GM18517 (cell line): ENCODE measurements at regions not wholly inside any gene's neighbourhood (a gene's known extent, or its start where the extent isn't known, plus 50 kb on each side); places are given as distances from the start of the nearest gene placed in this dataset.

Source experiments
- ATAC-seq: cut with Tn5 transposase; IDR thresholded peaks from one replicate; pipeline ENCODE4 v1.9.1; 2021; ENCODE audit warnings: mild to moderate bottlenecking, moderate library complexity; ENCODE audit not compliant: unreplicated experiment

GRCh38 chr18:62629031-62629430, 86.3 kb upstream of the PHLPP1 start:
- ATAC-seq, result no peak

- no peak for ATAC-seq
These were observed 84.2 kb upstream of the PHLPP1 start for GRCh38 chr18:62631173-62631572.

- ATAC-seq, result no peak
These were observed 82.4 kb upstream of the PHLPP1 start for GRCh38 chr18:62632788-62633455.

- no peak for ATAC-seq
These were observed 80.9 kb upstream of the PHLPP1 start for GRCh38 chr18:62634458-62634857.

- no peak for ATAC-seq
These were observed 80.2 kb upstream of the PHLPP1 start for GRCh38 chr18:62634979-62635630.

GRCh38 chr18:62637403-62637802, 77.9 kb upstream of the PHLPP1 start:
- ATAC-seq, result no peak

GRCh38 chr18:62637807-62638687, 77.3 kb upstream of the PHLPP1 start:
- peak; percentile 86 for ATAC-seq

- ATAC-seq, result no peak
These were observed 72.2 kb upstream of the PHLPP1 start for GRCh38 chr18:62643181-62643580.

GRCh38 chr18:62644773-62645172, 70.6 kb upstream of the PHLPP1 start:
- no peak for ATAC-seq

GRCh38 chr18:62647179-62647578, 68.2 kb upstream of the PHLPP1 start:
- no peak for ATAC-seq

- ATAC-seq, result no peak
These were observed 67.2 kb upstream of the PHLPP1 start for GRCh38 chr18:62648045-62648678.

- peak; percentile 40 for ATAC-seq
These were observed 63.9 kb upstream of the PHLPP1 start for GRCh38 chr18:62651276-62652056.

GRCh38 chr18:62652057-62652629, 63.2 kb upstream of the PHLPP1 start:
- ATAC-seq, result peak; percentile 62

- ATAC-seq, result no peak
These were observed 59.7 kb upstream of the PHLPP1 start for GRCh38 chr18:62655520-62656219.

- no peak for ATAC-seq
These were observed 57.3 kb upstream of the PHLPP1 start for GRCh38 chr18:62658028-62658427.

- ATAC-seq, result no peak
These were observed 55.6 kb upstream of the PHLPP1 start for GRCh38 chr18:62659698-62660097.

GRCh38 chr18:62660691-62661090, 54.6 kb upstream of the PHLPP1 start:
- ATAC-seq, result no peak

GRCh38 chr18:62663731-62664336, 51.5 kb upstream of the PHLPP1 start:
- ATAC-seq, result peak; percentile 86

GRCh38 chr18:62664414-62664813, 50.9 kb upstream of the PHLPP1 start:
- no peak for ATAC-seq
